NT2/D1 (cell line): ENCODE measurements at regions not wholly inside any gene's neighbourhood (a gene's known extent, or its start where the extent isn't known, plus 50 kb on each side); places are given as distances from the start of the nearest gene placed in this dataset.
A peak's percentile ranks its signal among the peaks of the same experiment; 100 is the strongest.

Source experiments
- DNase-seq: peaks from one replicate; pipeline ENCODE4 v3.0.0-alpha.2; 2011; ENCODE audit warnings: low read depth, low spot score
- H3K27me3 ChIP-seq: 2 replicates; pipeline ENCODE4 v1.6.0; 2011; ENCODE audit warnings: mild to moderate bottlenecking; ENCODE audit not compliant: insufficient read length, insufficient read depth
- H3K36me3 ChIP-seq: 2 replicates; pipeline ENCODE4 v1.6.1; 2011; ENCODE audit warnings: mild to moderate bottlenecking, low read length, mixed read lengths; ENCODE audit not compliant: insufficient read depth, insufficient read length
- H3K4me1 ChIP-seq: 2 replicates; pipeline ENCODE4 v1.5.1; 2011; ENCODE audit not compliant: insufficient read depth, insufficient read length
- H3K4me3 ChIP-seq: 2 replicates; pipeline ENCODE4 v1.5.1; 2011; ENCODE audit warnings: low read depth; ENCODE audit not compliant: insufficient read length
- H3K9ac ChIP-seq: 2 replicates; pipeline ENCODE4 v1.6.0; 2011; ENCODE audit warnings: low read depth; ENCODE audit not compliant: insufficient read length
- H3K9me3 ChIP-seq: 2 replicates; pipeline ENCODE4 v1.5.1; 2011; ENCODE audit warnings: mild to moderate bottlenecking, low read length; ENCODE audit not compliant: insufficient read depth
- SUZ12 ChIP-seq: IDR thresholded peaks from 2 replicates; pipeline ENCODE4 v1.6.1; 2011; ENCODE audit not compliant: insufficient read length, insufficient read depth; ENCODE audit errors: extremely low read depth
- YY1 ChIP-seq: IDR thresholded peaks from 2 replicates; pipeline ENCODE4 v1.6.1; 2011; ENCODE audit not compliant: insufficient read length, insufficient read depth
- ZNF274 ChIP-seq: IDR thresholded peaks from 2 replicates; pipeline ENCODE4 v1.6.1; 2011; ENCODE audit warnings: mild to moderate bottlenecking, low read depth, low read length

GRCh38 chr22:49369726-49370626, 457.7 kb downstream of the BRD1 start:
- DNase-seq = no peak
- peak overlapping the region; percentile 32 for H3K9ac ChIP-seq
- H3K27me3 ChIP-seq = no peaks in the 10 kb centered on the region
- no peaks in the 10 kb centered on the region for H3K36me3 ChIP-seq
- no peak overlapping the region for H3K4me3 ChIP-seq
- no peaks in the 10 kb centered on the region for H3K9me3 ChIP-seq
- H3K4me1 ChIP-seq = peaks cover 22% of the 10 kb centered on the region
- no peak for TF ChIP-seq ZNF274
- no peak for TF ChIP-seq SUZ12
- TF ChIP-seq YY1 = no peak

DNA sequence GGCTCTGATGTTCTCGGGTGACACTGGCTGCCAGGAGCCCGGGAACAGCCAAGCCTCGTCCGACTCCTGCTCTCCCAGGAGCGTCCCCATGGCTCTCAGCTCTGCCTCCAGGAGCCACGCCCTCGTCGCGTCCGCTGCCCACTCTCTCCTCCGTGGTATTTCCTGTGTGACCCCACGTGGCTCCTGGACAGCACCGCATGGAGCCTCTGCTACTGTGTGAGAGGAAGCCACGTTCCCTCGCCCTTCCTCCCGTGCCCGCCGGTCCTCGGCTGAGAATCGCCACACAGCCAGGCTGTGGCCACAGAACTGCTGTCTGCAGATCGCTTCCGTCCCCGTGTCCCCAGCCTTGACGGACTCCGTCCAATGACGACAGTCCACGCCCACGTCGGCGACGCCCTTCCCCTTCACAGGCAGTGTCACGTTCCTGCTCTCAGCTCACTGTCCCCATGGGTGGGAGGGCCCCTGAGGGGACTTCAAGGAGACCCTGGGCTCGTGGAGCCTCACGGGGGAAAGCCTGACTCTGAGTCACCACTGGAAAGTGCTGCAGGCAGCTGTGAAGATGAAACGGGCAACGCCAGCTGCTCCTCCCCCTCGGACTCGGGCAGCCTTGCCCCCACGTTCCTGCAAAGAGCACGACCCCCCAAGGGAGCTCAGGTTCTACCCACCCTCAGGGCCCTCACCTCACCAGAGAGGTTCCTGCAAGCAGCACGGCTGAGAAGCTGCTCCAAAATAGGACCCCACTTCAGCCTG, 458.5 kb downstream of the BRD1 start:
- TF ChIP-seq ZNF274 = no peak
- TF ChIP-seq YY1 = no peak
- no peak for TF ChIP-seq SUZ12
- Histone ChIP-seq H3K4me3 (no peak overlapping the region), H3K27me3 (no peaks in the 10 kb centered on the region)

GRCh38 chr22:49368221-49368975, 459.3 kb downstream of the BRD1 start:
- Histone ChIP-seq H3K9me3 (no peaks in the 10 kb centered on the region), H3K4me1 (peaks cover 22% of the 10 kb centered on the region), H3K4me3 (no peak overlapping the region), H3K36me3 (no peaks in the 10 kb centered on the region), H3K27me3 (no peaks in the 10 kb centered on the region), H3K9ac (no peak overlapping the region)
- no peak for TF ChIP-seq ZNF274
- no peak for TF ChIP-seq YY1
- no peak for TF ChIP-seq SUZ12
- DNase-seq = no peak

More for the DNA sequence above, 458.5 kb downstream of the BRD1 start:
- Histone ChIP-seq H3K9ac (peak overlapping the region; percentile 32), H3K36me3 (no peaks in the 10 kb centered on the region), H3K9me3 (no peaks in the 10 kb centered on the region), H3K4me1 (peaks cover 22% of the 10 kb centered on the region)
- DNase-seq = no peak

- Histone ChIP-seq H3K36me3 (no peaks in the 10 kb centered on the region), H3K9me3 (no peaks in the 10 kb centered on the region), H3K4me3 (no peak overlapping the region), H3K4me1 (peaks cover 13% of the 10 kb centered on the region), H3K9ac (no peak overlapping the region), H3K27me3 (no peaks in the 10 kb centered on the region)
- no peak for DNase-seq
- TF ChIP-seq ZNF274 (no peak), SUZ12 (no peak), YY1 (no peak)
These were observed 460.5 kb downstream of the BRD1 start for GRCh38 chr22:49367041-49367697.

- DNase-seq = no peak
- Histone ChIP-seq H3K4me1 (peaks cover 8% of the 10 kb centered on the region), H3K27me3 (no peaks in the 10 kb centered on the region), H3K36me3 (no peaks in the 10 kb centered on the region), H3K9ac (no peak overlapping the region), H3K9me3 (no peaks in the 10 kb centered on the region), H3K4me3 (no peak overlapping the region)
- no peak for TF ChIP-seq YY1
These were observed 461.2 kb downstream of the BRD1 start for GRCh38 chr22:49366437-49366836.

DNA sequence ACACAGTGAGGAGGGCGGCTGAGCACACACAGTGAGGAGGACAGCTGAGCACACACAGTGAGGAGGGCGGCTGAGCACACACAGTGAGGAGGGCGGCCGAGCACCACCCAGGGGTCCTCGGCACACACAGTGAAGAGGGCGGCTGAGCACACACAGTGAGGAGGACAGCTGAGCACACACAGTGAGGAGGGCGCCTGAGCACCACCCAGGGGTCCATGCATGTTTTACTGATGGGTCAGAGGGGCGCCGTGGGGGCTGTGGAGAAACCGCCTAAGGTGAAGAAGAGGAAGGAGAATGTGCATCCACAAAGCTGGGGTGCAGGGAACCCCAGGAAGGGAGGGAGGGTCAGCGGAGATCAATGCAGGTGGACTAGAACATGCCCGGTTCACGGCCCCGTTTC, 461.8 kb downstream of the BRD1 start:
- peaks cover 7% of the 10 kb centered on the region for H3K4me1 ChIP-seq

More for the DNA sequence above, 461.8 kb downstream of the BRD1 start:
- H3K9me3 ChIP-seq = no peaks in the 10 kb centered on the region
- H3K4me3 ChIP-seq = no peak overlapping the region
- DNase-seq = no peak
- no peak overlapping the region for H3K9ac ChIP-seq
- H3K36me3 ChIP-seq = no peaks in the 10 kb centered on the region
- H3K27me3 ChIP-seq = no peaks in the 10 kb centered on the region
- TF ChIP-seq ZNF274 = no peak
- TF ChIP-seq SUZ12 = no peak
- TF ChIP-seq YY1 = no peak
